Activated CD8-positive, alpha-beta memory T cell treated with anti-CD3 and anti-CD28 coated beads for 1 hour (primary cell): ENCODE measurements at regions not wholly inside any gene's neighbourhood (a gene's known extent, or its start where the extent isn't known, plus 50 kb on each side); places are given as distances from the start of the nearest gene placed in this dataset.

Experiments
- DNase-seq, 2 donors: peaks; one replicate each; pipeline ENCODE4 v3.0.0-alpha.2; 2020; ENCODE audit warnings: low read depth in 1 of 2; ENCODE audit errors: extremely low read depth in 1 of 2

- no peak for DNase-seq
Observed at GRCh38 chr9:90311811-90312210, 330.8 kb downstream of the DIRAS2 start.

GRCh38 chr9:90322296-90322695, 320.3 kb downstream of the DIRAS2 start:
- DNase-seq: no peak

- no peak for DNase-seq
Observed at GRCh38 chr9:90325913-90326653, 316.5 kb downstream of the DIRAS2 start.

DNA sequence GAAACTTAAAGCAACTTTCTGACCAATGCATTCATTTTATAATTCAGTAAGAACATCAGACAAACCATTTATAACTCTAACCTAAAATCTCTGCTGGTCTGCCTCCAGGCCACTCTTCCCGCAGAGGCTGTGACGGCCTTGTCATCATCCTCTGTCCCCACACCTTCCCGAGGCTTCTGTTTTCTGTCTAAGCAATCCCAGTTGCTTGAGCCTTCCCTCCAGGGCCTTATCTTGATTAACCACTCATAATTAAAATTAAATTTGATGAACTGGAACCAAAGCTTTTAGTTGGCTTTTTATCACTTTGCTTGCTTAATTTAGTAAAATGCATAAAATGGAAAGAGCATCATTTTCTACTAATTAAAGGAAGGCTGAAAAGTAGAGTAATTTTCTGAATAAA, 312.4 kb downstream of the DIRAS2 start:
- no peak for DNase-seq

- no peak for DNase-seq
Observed at GRCh38 chr9:90331826-90332575, 310.6 kb downstream of the DIRAS2 start.

DNA sequence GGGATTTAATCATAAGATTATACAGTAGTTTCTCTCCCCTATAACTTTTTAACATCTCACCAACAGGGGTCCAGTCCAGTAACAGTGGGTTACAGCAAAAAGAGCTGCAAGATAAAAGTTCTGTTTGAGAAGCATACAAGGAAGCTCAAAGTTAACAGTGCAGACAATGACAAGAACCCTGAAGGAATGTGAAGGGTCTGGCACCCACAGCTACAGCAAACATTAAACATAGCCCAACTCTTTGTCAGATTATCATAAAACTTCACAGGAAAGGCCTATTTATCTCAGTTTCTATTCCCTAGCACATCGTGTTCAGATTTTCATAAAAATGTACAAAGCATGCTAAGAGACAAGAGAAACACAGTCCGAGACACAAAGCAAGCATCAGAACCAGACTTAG, 309.4 kb downstream of the DIRAS2 start:
- DNase-seq: no peak

- no peak for DNase-seq
Observed at GRCh38 chr9:90340421-90340820, 302.2 kb downstream of the DIRAS2 start.

GRCh38 chr9:90342607-90343006, 300.0 kb downstream of the DIRAS2 start:
- no peak for DNase-seq

GRCh38 chr9:90343366-90343765, 299.3 kb downstream of the DIRAS2 start:
- DNase-seq: no peak

DNA sequence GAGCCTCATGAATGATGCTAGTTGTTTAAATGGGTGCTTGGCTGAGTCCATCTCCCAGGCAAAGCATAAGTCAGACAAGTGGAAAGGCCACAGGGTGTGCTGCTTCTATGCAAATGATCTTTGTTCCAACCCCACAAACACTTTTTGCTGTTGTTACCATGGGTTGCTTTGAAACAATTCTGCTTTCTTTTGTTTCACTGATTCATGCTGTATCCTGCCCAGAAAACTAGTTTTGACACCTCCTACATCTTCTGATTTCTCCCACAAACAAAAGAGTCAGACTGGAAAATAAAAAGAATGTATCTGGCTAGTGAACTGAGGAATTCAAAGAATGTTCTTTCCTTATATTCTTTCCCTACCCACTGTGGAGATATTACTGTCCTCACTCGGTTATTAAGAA, 298.6 kb downstream of the DIRAS2 start:
- no peak for DNase-seq

DNA sequence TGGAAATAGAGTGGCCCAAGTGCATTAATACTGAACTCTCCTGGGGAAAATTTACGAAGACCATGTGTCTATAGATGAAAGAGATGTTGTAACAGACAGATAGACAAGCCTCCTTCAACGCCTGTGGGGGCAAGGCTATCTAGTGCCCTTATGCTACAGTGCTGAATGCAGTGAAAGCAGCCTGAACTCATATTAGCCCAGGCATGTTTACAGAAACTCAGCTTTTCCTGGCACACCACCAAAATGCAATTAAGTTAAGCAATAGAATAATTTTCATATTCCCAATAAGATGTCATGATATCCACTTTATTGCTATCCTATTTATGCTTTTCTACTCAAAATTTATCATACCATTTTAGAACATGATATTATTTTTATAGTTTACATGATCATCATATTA, 277.0 kb downstream of the DIRAS2 start:
- no peak for DNase-seq

- DNase-seq: no peak
Observed at GRCh38 chr9:90368241-90368640, 274.4 kb downstream of the DIRAS2 start.

GRCh38 chr9:90368928-90369327, 273.7 kb downstream of the DIRAS2 start:
- DNase-seq: no peak

GRCh38 chr9:90379771-90380170, 262.9 kb downstream of the DIRAS2 start:
- no peak for DNase-seq

- no peak for DNase-seq
Observed at GRCh38 chr9:90385146-90385545, 257.5 kb downstream of the DIRAS2 start.

GRCh38 chr9:90393365-90394152, 249.1 kb downstream of the DIRAS2 start:
- DNase-seq: no peak

- no peak for DNase-seq
Observed at GRCh38 chr9:90394871-90395270, 247.8 kb downstream of the DIRAS2 start.

DNA sequence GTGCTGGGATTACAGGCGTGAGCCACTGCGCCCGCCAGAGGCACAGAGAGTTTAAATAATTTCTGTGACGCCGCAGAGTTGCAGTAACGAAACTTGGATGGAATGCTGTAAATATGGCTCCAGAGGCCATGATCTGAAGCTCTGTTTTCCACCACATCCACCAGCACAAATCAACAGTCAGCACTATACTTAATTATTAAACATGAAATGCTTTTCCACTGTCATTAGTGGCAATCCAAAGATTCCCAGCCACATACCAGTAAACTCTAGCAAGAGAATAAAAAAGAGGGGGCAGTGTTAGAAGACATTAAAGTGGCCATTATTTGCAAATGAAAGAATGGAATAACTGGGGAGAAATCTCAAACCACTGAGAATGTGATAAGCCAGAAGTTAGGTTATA, 242.5 kb downstream of the DIRAS2 start:
- no peak for DNase-seq

- no peak for DNase-seq
Observed at GRCh38 chr9:90408659-90409058, 234.0 kb downstream of the DIRAS2 start.

DNA sequence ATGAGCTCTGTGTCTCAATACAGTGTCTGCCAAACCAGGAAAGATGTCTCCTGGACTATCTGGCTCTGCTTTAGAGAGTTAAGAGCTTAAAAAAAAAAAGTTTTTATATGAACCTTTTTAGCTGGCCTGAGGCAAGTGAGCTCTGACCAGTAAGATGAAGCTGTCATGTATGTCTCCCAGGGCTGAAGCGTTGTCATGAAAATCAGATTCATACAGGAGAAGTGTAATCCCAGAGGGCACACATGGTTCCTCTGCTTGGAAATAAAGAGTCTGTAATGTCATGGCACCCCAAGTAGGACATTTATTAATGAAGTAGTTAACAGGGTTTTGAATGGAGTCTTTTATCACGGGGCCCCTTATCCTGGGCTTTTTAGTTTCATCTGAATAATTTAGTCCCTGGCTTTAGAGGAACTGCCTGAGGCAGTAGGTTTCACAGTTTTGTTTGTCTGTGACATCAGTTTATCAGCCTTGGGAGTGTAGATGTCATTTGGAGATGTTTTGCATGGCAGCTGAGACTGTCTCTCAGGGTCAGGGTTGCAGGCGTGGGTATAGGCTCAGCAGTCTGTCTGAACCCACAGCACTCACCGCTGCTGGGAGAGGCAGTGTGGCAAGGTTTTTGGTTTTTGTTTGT, 223.3 kb downstream of the DIRAS2 start:
- DNase-seq: no peak

DNA sequence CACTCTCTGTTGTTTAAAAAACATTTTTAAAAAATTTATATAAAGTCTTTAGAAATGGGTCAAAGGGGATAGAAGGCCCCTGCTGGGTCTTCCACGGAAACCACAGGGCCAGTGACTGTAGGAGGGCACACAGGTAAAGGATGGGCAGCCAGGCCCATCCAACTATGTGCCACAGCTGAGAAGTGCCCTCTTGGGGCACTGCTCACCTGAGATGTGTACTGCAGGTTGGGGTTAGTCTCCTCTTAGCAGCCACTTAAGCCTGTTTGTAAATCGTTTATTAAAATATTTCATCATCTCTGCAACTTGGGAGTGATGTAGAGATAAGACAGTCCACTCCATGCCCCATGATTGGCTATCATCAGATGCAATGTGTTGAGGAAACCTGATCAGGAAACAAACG, 222.4 kb downstream of the DIRAS2 start:
- no peak for DNase-seq
